ENCODE measurements at regions not wholly inside any gene's neighbourhood (a gene's known extent, or its start where the extent isn't known, plus 50 kb on each side); places are given as distances from the start of the nearest gene placed in this dataset.
"Not testable (repeated sequence)": the region's sequence is repeated elsewhere in the genome, so short reads cannot be mapped to it uniquely, and the experiment has no call there.

GRCh38 chr13:48588120-48588519, 55.2 kb upstream of the RCBTB2 start:
- H3K27ac ChIP-seq = no peak overlapping the region
- TF ChIP-seq EZH2 (IDR thresholded peaks at IDR 0.05; ENCODE audit: low read depth) (no peak), CTCF (conservative IDR thresholded peaks at IDR 0.05) (no peak)
- no peaks in the 10 kb centered on the region for H3K36me3 ChIP-seq (ENCODE audit: low read depth)
- no peak overlapping the region for H3K4me2 ChIP-seq
- H3K9me3 ChIP-seq (ENCODE audit: insufficient read depth, low read depth) = no peaks in the 10 kb centered on the region
- no peaks in the 10 kb centered on the region for H3F3A ChIP-seq (ENCODE audit: insufficient read depth, low read depth)
- H3K27me3 ChIP-seq (ENCODE audit: insufficient read depth, low read depth) = no peaks in the 10 kb centered on the region
- H3K9me2 ChIP-seq (ENCODE audit: insufficient read depth) = no peaks in the 10 kb centered on the region
- H3K4me1 ChIP-seq (replicated peaks; ENCODE audit: insufficient read depth) = no peaks in the 10 kb centered on the region
- intact Hi-C loops (cut with micrococcal nuclease; ENCODE audit: unreplicated experiment) = no loop called here
- DNase-seq = no peak
- no peaks in the 10 kb centered on the region for H3K79me2 ChIP-seq (ENCODE audit: low read depth)
- H3K4me3 ChIP-seq = no peak overlapping the region
- no peak overlapping the region for H2AFZ ChIP-seq
- no peaks in the 10 kb centered on the region for H4K20me1 ChIP-seq (ENCODE audit: insufficient read depth)
- ChIA-PET POLR2A (ENCODE audit: unreplicated experiment) (no interaction called here), CTCF (no interaction called here)
- BruUV-seq (replicated peaks) = no TSS peak

GRCh38 chr13:48590141-48590901, 57.4 kb upstream of the RCBTB2 start:
- Histone ChIP-seq H3K9me3 (ENCODE audit: insufficient read depth, low read depth) (no peaks in the 10 kb centered on the region), H3K27ac (no peak overlapping the region), H2AFZ (no peak overlapping the region), H3K79me2 (ENCODE audit: low read depth) (no peaks in the 10 kb centered on the region), H3K4me1 (replicated peaks; ENCODE audit: insufficient read depth) (no peaks in the 10 kb centered on the region), H3K4me3 (no peak overlapping the region), H3F3A (ENCODE audit: insufficient read depth, low read depth) (no peaks in the 10 kb centered on the region), H3K4me2 (no peak overlapping the region), H3K36me3 (ENCODE audit: low read depth) (no peaks in the 10 kb centered on the region), H3K9me2 (ENCODE audit: insufficient read depth) (no peaks in the 10 kb centered on the region), H4K20me1 (ENCODE audit: insufficient read depth) (no peaks in the 10 kb centered on the region), H3K27me3 (ENCODE audit: insufficient read depth, low read depth) (no peaks in the 10 kb centered on the region)
- DNase-seq = no peak
- no TSS peak for BruUV-seq (replicated peaks)
- TF ChIP-seq CTCF (conservative IDR thresholded peaks at IDR 0.05) = no peak
- no peak for TF ChIP-seq EZH2 (IDR thresholded peaks at IDR 0.05; ENCODE audit: low read depth)
- intact Hi-C loops (cut with micrococcal nuclease; ENCODE audit: unreplicated experiment) = no loop called here
- POLR2A ChIA-PET (ENCODE audit: unreplicated experiment) = no interaction called here
- CTCF ChIA-PET = no interaction called here

GRCh38 chr13:48591124-48591872, 58.4 kb upstream of the RCBTB2 start:
- H3K36me3 ChIP-seq (ENCODE audit: low read depth); H3F3A ChIP-seq (ENCODE audit: insufficient read depth, low read depth); POLR2A ChIA-PET (ENCODE audit: unreplicated experiment); H4K20me1 ChIP-seq (ENCODE audit: insufficient read depth); H3K9me3 ChIP-seq (ENCODE audit: insufficient read depth, low read depth); H3K79me2 ChIP-seq (ENCODE audit: low read depth); intact Hi-C loops (cut with micrococcal nuclease; ENCODE audit: unreplicated experiment); H3K4me1 ChIP-seq (replicated peaks; ENCODE audit: insufficient read depth); H3K9me2 ChIP-seq (ENCODE audit: insufficient read depth); H3K27me3 ChIP-seq (ENCODE audit: insufficient read depth, low read depth); H3K4me2 ChIP-seq; BruUV-seq (replicated peaks); H3K27ac ChIP-seq; H3K4me3 ChIP-seq; CTCF ChIA-PET; H2AFZ ChIP-seq; DNase-seq: not testable (repeated sequence)
